Small intestine (tissue), 7 donors: ENCODE measurements at regions not wholly inside any gene's neighbourhood (a gene's known extent, or its start where the extent isn't known, plus 50 kb on each side); places are given as distances from the start of the nearest gene placed in this dataset.

Experiments used
- DNase-seq, 2 donors: peaks; one replicate each; pipeline versions ENCODE4 v3.0.0 to v3.0.0-alpha.2; 2013
- FAIRE-seq: peaks from 2 replicates; lab custom pipeline; 2012; peaks lifted over from hg19 to GRCh38; lab: Jason Lieb, UNC
- H3K27ac ChIP-seq, 3 donors: one replicate each; pipeline ENCODE4 v1.5.1; 2013; ENCODE audit warnings: low read length in 2 of 3, mild to moderate bottlenecking in 2 of 3, control low read depth in 1 of 3, inconsistent platforms in 1 of 3, low read depth in 1 of 3, moderate library complexity in 1 of 3
- H3K27me3 ChIP-seq, 3 donors: one replicate each; pipeline ENCODE4 v1.6.1; 2013; ENCODE audit warnings: low read length in 3 of 3, inconsistent platforms in 1 of 3; ENCODE audit not compliant: control insufficient read depth in 3 of 3, insufficient read depth in 3 of 3
- H3K36me3 ChIP-seq, 3 donors: one replicate each; pipeline ENCODE4 v1.6.1; 2013; ENCODE audit warnings: low read length in 3 of 3, inconsistent platforms in 1 of 3, low read depth in 1 of 3, mild to moderate bottlenecking in 1 of 3, moderate library complexity in 1 of 3; ENCODE audit not compliant: control insufficient read depth in 3 of 3, insufficient read depth in 2 of 3
- H3K4me1 ChIP-seq, 3 donors: one replicate each; pipeline ENCODE4 v1.6.1; 2013; ENCODE audit warnings: low read length in 2 of 3, inconsistent platforms in 1 of 3, low read depth in 1 of 3, mild to moderate bottlenecking in 1 of 3, moderate library complexity in 1 of 3; ENCODE audit not compliant: control insufficient read depth in 3 of 3, insufficient read depth in 2 of 3
- H3K4me3 ChIP-seq, 3 donors: one replicate each; pipeline ENCODE4 v1.5.1; 2013; ENCODE audit warnings: low read length in 3 of 3, control low read depth in 1 of 3, inconsistent platforms in 1 of 3, low read depth in 1 of 3, mild to moderate bottlenecking in 1 of 3, moderate library complexity in 1 of 3
- H3K9me3 ChIP-seq, 2 donors: one replicate each; pipeline ENCODE4 v1.6.1; 2013; ENCODE audit warnings: low read depth in 1 of 2, low read length in 1 of 2; ENCODE audit not compliant: control insufficient read depth in 2 of 2, insufficient read depth in 1 of 2
- WGBS, 3 donors: extraction: QIAGEN DNeasy Blood & Tissue Kit; methylation state at CpG; one replicate each; pipeline ENCODE4 v1.1.7; 2013; 5-methylcytosine and 5-hydroxymethylcytosine counted together
- donor health status: healthy with polysubstance abuse.
- donor health status: control.
- donor health status: control.
- donor health status: Bipolar disorder and iron deficiency.
- donor health status: healthy.

- H3K4me3 ChIP-seq, result no peak overlapping the region
- WGBS, 3 donors, result 75 to 83% (median 79%) methylated on average over 3 of the region's 3 CpGs
- peaks cover 0 to 6% (median 0%) of the 10 kb centered on the region in 3 donors for H3K27me3 ChIP-seq
- no peak overlapping the region for H3K27ac ChIP-seq
- H3K9me3 ChIP-seq, result no peaks in the 10 kb centered on the region
- DNase-seq, result no peak
- FAIRE-seq, result no peak
- H3K36me3 ChIP-seq, result no peaks in the 10 kb centered on the region
- no peaks in the 10 kb centered on the region for H3K4me1 ChIP-seq
Measured at GRCh38 chr9:26727471-26727870, 165.1 kb downstream of the CAAP1 start.

GRCh38 chr9:26725573-26725972 lies 167.0 kb downstream of the CAAP1 start:
- no peak for DNase-seq
- peaks cover 0 to 2% (median 0%) of the 10 kb centered on the region in 3 donors for H3K4me1 ChIP-seq
- no peaks in the 10 kb centered on the region for H3K9me3 ChIP-seq
- no peak overlapping the region for H3K27ac ChIP-seq
- no peaks in the 10 kb centered on the region for H3K36me3 ChIP-seq
- WGBS, 3 donors, result 33 to 78% (median 60%) methylated on average over 3 of the region's 3 CpGs
- no peak overlapping the region for H3K4me3 ChIP-seq
- FAIRE-seq, result no peak
- peaks cover 0 to 6% (median 1%) of the 10 kb centered on the region in 3 donors for H3K27me3 ChIP-seq

GRCh38 chr9:26723486-26723885 lies 169.1 kb downstream of the CAAP1 start:
- peaks cover 0 to 2% (median 0%) of the 10 kb centered on the region in 3 donors for H3K4me1 ChIP-seq
- DNase-seq (peak; percentile 24 to 63), FAIRE-seq (no peak)
- H3K27ac ChIP-seq, result no peak overlapping the region
- H3K36me3 ChIP-seq, result no peaks in the 10 kb centered on the region
- 16 to 27% (median 16%) methylated on average over 9 of the region's 9 CpGs for WGBS, 3 donors
- no peaks in the 10 kb centered on the region for H3K9me3 ChIP-seq
- no peak overlapping the region for H3K4me3 ChIP-seq
- H3K27me3 ChIP-seq, result peaks cover 0 to 6% (median 1%) of the 10 kb centered on the region in 3 donors

- H3K9me3 ChIP-seq, result no peaks in the 10 kb centered on the region
- no peak overlapping the region for H3K4me3 ChIP-seq
- H3K27me3 ChIP-seq, result peaks cover 0 to 6% (median 1%) of the 10 kb centered on the region in 3 donors
- H3K4me1 ChIP-seq, result peaks cover 0 to 2% (median 0%) of the 10 kb centered on the region in 3 donors
- H3K27ac ChIP-seq, result no peak overlapping the region
- 25 to 45% (median 27%) methylated on average over 6 of the region's 6 CpGs for WGBS, 3 donors
- no peak for FAIRE-seq
- no peaks in the 10 kb centered on the region for H3K36me3 ChIP-seq
- DNase-seq, result no peak
Measured at GRCh38 chr9:26722755-26723154, 169.8 kb downstream of the CAAP1 start.

DNA sequence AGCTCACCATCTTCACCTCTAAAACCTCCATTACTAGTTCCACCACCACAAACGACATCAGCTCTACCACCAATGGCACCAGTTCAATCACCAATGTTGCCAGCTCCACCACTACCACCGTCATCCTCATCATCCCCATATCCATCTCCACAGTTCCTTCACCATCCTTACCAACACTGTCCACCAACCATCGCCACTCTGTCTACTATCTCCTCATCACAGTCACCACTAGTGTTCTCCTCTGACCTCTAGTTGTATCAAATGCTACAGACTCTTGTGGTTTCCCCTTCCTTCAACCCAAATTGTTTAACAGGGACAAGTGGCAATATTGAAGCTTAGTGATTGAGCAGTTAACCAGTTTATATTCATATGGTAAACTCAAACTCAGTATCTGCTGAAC lies 182.6 kb downstream of the CAAP1 start:
- no peaks in the 10 kb centered on the region for H3K4me1 ChIP-seq
- DNase-seq, result no peak
- H3K27ac ChIP-seq, result no peak overlapping the region
- no peaks in the 10 kb centered on the region for H3K27me3 ChIP-seq
- H3K9me3 ChIP-seq, result no peaks in the 10 kb centered on the region
- H3K36me3 ChIP-seq, result no peaks in the 10 kb centered on the region
- no peak overlapping the region for H3K4me3 ChIP-seq
- 79 to 85% (median 79%) methylated on average over 3 of the region's 3 CpGs for WGBS, 3 donors
- no peak for FAIRE-seq

DNA sequence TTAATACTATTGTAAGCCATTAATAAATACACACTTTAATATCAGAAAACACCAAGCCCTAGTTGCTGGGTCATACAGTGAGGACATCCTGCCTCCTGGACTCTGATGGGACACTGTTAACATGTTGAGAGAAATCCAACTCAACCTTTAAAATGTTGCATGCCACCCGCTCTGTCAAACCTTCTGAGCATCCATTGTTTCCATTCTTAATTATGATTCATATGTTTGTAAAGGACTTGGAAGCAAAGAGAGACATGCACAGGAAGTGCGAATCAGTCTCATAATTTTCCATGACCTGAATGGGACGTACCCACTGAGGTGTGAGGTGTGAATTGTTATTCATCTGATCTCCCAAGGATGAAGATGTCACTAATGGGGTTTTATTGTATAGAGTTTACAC lies 186.4 kb downstream of the CAAP1 start:
- FAIRE-seq (no peak), DNase-seq (no peak)
- Histone ChIP-seq H3K9me3 (no peaks in the 10 kb centered on the region), H3K27me3 (no peaks in the 10 kb centered on the region), H3K27ac (no peak overlapping the region), H3K4me1 (no peaks in the 10 kb centered on the region), H3K4me3 (no peak overlapping the region), H3K36me3 (no peaks in the 10 kb centered on the region)
- WGBS, 3 donors, result 83 to 85% (median 85%) methylated on average over 3 of the region's 3 CpGs

DNA sequence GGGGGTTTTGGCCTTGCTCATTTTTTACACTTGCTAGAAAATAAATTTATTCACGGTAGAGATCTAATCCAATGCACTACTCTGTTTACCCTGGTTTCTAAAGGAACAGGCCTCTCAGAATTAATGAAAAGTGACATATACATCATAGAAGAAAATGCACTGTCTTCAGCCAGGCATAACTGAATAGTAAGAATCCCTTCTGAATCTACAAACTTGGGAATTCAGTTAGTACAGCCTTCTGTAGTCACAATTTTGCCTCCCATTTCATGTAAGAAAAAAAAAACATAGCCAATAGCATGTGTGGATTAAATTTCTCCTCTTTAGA lies 197.3 kb downstream of the CAAP1 start:
- no peaks in the 10 kb centered on the region for H3K9me3 ChIP-seq
- H3K36me3 ChIP-seq, result no peaks in the 10 kb centered on the region
- no peaks in the 10 kb centered on the region for H3K27me3 ChIP-seq
- H3K4me1 ChIP-seq, result no peaks in the 10 kb centered on the region
- H3K4me3 ChIP-seq, result no peak overlapping the region
- H3K27ac ChIP-seq, result no peak overlapping the region
- FAIRE-seq (no peak), DNase-seq (no peak)
- 71 to 89% (median 77%) methylated on average over 1 of the region's 1 CpG for WGBS, 3 donors

GRCh38 chr9:26694381-26695297 lies 198.0 kb downstream of the CAAP1 start:
- Histone ChIP-seq H3K27me3 (no peaks in the 10 kb centered on the region), H3K27ac (no peak overlapping the region), H3K4me1 (no peaks in the 10 kb centered on the region), H3K9me3 (no peaks in the 10 kb centered on the region), H3K4me3 (no peak overlapping the region), H3K36me3 (no peaks in the 10 kb centered on the region)
- WGBS, 3 donors, result 77 to 81% (median 80%) methylated on average over 5 of the region's 5 CpGs
- FAIRE-seq (no peak), DNase-seq (no peak)
